ENCODE measurements at regions not wholly inside any gene's neighbourhood (a gene's known extent, or its start where the extent isn't known, plus 50 kb on each side); places are given as distances from the start of the nearest gene placed in this dataset.

- no peak for DNase-seq
Observed at GRCh38 chr1:238143038-238143437, 252.3 kb upstream of the ZP4 start.

DNA sequence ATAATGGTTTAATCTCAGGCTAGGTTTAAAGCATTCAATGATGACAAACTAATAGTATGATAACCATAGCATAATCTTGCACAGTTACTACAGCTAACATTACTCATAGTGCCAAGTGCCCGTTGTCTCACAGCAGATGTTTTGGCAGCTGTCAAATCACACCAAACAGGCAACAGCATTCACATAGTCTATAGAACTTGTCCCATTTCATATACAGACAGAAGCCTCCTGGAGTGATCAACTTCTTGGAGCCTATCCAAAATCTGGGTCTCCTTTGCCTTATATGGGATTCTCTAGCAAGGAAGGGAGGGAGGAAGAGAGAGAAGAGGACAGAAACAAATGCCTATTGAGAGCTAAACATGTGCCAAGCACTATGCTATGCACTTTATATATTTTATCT lies 250.6 kb upstream of the ZP4 start:
- DNase-seq = no peak

GRCh38 chr1:238139713-238140112 lies 249.0 kb upstream of the ZP4 start:
- DNase-seq = no peak

- no peak for DNase-seq
Observed at GRCh38 chr1:238138059-238138626, 247.4 kb upstream of the ZP4 start.

GRCh38 chr1:238135708-238136664 lies 245.3 kb upstream of the ZP4 start:
- DNase-seq = no peak

- no peak for DNase-seq
Observed at GRCh38 chr1:238129677-238130076, 239.0 kb upstream of the ZP4 start.

DNA sequence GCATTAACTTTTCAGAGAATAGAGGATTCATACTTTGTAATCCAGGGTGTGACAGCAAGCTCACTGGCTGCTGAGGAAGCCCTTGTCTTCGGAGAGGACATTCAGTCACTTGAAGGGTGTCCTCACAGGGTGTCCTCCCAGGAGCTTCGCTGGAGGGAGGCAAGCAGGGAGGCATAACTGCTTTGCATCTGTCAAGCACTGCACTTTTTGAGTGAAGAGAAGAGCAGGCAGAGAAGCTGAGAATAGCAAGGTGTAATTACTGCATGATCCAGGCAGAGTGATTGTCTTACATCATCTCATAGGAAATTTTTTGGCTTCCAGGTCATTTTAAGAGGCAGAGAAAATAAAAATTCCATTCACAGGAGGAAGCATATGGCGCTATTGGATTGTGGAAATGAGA lies 232.5 kb upstream of the ZP4 start:
- no peak for DNase-seq

DNA sequence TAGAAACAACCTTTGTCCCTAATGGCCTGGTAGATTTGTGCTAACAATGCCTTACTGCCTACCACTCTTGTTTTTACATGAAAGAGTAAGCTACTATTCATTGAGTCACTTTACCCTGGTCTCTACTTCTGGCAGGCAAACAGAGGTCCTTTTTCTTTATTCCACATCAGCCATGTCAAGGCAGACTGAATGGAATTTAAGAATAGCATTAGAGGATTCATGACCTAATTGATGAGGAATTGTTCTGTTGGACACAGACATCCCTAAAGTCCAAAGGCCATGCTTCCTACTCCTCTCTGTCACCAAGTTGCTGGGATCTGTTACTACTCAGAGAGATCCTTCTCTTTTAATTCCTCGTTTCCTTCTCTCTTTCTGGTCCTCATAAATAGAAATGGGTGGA lies 229.1 kb upstream of the ZP4 start:
- no peak for DNase-seq

DNA sequence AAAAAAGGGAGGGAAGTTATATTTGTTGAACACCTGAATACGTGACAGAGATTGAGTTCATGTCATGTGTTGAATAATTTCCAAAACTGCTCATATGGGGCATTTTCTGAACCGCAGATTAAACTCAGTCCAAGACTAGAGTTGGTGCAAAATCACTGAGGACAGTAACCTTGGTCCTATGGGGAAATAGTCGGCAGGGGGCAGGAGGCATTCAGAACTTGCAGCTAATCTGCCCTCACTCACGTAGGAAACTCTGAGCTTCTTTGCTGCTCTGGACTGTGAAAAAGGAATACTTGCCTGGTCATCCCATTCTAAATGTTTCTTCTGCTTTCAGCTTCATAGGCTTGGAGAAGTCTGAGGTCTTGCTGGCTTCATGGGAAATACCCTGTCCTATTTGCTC lies 228.3 kb upstream of the ZP4 start:
- DNase-seq = no peak

DNA sequence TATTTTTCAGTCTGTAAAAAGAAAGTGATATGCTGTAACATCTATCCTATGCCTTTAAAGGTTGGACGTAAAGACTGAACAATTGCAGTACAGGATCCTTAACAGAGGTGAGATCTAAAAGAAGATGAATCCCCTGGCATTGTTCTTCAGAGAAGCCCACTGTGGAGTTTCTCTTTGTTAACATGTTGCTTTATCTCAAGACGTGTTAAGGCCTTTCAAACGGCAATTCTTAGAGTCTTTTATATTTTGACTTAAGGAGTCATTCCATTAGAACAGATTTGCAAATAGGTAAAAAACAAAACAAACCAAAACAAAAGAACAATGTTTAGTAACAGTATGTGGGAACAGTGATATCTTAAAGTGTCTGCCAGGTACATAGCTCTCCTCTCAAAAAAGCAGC lies 225.1 kb upstream of the ZP4 start:
- no peak for DNase-seq

DNA sequence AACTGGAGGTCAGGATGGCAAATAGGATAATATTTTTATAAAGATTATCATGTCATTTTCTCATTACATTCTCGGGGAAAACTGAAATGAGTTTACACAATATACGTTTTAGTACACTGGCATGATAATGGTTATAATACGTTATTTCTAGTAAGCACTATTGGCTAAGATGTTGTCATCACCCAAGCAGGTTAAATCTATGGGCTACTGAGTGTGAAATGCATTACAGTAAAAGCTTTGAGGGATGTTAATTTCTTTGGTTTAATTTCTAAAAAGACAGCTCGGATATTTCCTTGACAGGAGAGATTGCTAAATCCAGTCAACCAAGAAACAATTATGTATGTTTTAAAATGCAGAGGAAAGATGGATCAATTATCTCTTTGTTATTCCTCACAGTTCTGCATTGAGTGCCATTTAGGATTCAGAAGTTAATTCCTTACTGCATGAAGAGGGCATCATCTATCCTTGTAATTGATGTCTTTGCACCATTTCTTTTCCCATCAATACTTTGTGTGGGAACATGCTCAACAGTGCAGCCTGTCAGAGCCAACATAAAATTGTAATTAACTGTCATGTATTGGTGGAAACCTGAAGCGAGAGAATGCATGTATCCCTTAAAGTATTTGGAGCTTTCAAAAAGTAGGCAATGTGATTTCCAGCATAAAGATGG lies 222.4 kb upstream of the ZP4 start:
- no peak for DNase-seq

DNA sequence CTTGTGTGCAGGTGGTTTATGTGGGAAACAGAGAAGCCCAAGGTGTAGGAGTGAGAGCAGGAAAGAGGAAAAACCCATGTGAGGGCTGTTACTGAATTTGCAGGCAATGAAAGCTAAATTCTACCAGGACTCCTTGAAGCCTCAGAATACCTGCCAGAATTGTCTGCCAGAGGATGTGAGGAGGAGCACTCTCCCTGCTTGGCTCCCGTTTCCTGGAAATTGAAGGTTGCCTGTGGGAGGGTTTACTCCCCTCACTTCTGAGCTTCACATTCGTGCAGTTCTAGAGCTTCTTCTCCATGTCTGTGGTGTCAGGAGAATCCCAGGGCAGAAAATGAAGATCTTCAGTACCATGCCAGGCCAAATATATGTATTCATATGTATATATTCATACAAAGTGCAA lies 220.8 kb upstream of the ZP4 start:
- no peak for DNase-seq

DNA sequence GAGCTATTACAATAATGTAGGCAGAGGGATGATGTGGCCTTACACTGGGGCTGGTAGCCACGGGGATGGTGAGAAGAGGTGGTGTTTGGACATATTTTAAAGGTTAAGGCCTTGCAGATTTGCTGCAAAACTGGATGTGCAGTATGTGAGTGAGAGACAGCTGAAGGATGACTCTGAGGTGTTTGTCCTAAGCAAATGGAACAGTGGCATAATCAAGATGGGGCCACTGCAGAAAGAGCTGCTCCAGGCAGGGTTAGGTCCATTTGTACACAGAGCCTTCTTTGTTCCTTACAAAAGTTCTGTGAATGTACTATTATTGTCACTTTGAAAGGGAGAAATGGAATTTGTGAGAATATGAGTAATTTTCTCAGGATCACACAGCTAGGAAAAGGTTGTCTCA lies 220.4 kb upstream of the ZP4 start:
- DNase-seq = no peak

GRCh38 chr1:238108417-238108816 lies 217.7 kb upstream of the ZP4 start:
- no peak for DNase-seq

DNA sequence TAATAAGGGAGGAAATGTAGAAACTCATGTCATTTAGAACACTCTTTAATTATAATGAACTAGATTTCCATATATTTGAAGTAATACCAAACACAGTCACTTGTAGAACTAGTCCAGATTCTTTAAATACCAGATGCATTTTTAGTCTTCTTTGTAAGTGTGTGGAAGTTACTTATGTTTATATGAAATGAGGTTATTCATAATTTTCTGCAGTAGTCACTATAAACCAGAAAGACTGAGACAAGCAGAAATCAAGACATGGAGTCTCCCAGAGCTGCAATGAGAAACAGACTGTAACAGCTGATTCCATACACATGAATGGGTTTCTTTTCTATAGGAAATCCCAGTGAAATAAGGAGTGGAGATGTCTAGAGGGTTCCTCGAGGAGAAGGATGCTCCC lies 216.6 kb upstream of the ZP4 start:
- no peak for DNase-seq

DNA sequence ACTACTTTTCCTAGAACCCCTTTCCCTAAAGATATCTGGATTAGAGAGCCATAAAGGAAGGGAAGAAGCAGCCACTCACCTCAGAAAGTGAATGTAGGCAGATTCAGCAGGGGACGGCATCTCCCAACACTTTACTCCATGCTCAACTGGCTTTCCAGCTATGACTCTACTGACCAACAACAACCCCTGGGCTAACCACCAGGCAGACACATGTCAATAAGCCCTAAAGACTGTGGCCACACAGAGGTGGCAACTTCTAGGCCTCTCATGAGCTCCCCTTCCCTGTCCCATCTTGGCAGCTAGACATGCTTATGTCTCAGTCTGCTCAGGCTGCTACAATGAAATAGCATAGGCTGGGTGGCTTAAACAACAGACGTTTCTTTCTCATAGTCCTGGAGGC lies 214.0 kb upstream of the ZP4 start:
- DNase-seq = no peak

GRCh38 chr1:238101923-238102322 lies 211.2 kb upstream of the ZP4 start:
- DNase-seq = no peak

GRCh38 chr1:238099871-238100270 lies 209.1 kb upstream of the ZP4 start:
- no peak for DNase-seq

- DNase-seq = no peak
Observed at GRCh38 chr1:238089615-238090014, 198.9 kb upstream of the ZP4 start.

- DNase-seq = no peak
Observed at GRCh38 chr1:238088560-238089290, 198.0 kb upstream of the ZP4 start.

DNA sequence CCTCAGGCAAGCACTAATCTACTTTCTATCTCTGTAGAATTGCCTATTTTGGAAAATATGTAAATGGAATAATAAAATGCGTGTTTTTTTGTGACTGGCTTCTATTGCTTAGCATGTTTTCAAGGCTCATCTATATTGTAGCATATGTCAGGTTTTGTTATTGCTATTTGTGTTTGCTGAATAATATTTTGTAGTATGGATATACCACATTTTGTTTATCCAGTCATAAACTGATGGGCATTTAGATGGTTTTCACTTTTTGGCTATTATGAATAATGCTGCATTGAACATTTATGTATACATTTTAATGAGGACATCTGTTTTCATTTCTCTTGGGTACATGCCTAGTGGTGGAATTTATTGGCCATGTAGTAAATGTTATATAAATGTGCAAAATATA lies 183.3 kb upstream of the ZP4 start:
- no peak for DNase-seq

DNA sequence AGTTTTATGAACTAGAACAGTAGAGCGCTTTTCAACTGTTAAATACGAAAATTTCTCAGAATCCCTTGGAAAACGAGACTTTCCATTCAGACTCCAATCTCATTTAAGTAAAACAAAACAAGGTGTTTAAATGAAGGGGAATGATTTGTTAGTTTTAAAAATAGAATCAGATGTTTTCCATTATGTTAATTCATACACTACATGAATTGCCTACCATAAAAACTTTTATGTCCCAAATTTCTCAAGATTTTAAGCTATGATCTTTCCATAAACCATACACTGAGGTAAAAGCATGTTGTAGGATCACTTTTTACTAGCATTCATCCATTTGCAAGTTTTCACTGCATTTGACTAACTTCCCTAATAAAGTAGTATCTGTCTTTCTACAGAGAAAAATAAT lies 180.3 kb upstream of the ZP4 start:
- DNase-seq = no peak

DNA sequence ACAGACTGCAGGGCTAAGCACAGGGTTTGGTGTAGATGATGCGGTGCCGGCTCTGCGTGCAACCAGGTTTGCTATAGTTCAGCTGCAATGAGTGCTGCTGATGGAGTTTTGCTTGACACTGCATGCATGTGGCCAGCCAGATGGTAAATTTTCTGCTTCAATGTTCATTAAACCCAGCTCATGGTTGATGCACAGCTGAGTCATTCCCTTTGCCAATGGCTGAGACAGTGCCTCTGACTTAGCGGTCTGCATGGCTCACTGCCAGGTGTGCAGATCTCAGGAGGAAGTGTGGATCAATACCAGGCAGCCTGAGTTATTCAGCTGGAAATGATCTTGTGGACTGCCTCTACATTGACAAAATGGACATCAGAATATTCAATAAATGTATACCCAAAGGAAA lies 172.7 kb upstream of the ZP4 start:
- no peak for DNase-seq
